GM23338 (cell line): ENCODE measurements at regions not wholly inside any gene's neighbourhood (a gene's known extent, or its start where the extent isn't known, plus 50 kb on each side); places are given as distances from the start of the nearest gene placed in this dataset.

ENCODE experiments used
- CREB1 ChIP-seq: fragments of 250-450 bp; sonication (Bioruptor Pico); IDR thresholded peaks from 2 replicates; pipeline ENCODE4 v1.5.0; 2020; ENCODE audit warnings: low read depth, mild to moderate bottlenecking, moderate library complexity
- CTCF ChIP-seq, 2 experiments: fragments of 200-600 bp in 1 of 2; sonication (generic) in 1 of 2; conservative IDR thresholded peaks; 2 replicates each; pipeline versions ENCODE4 v1.5.1 to v1.6.1; 2016 to 2017; ENCODE audit warnings: antibody characterized with exemption in 2 of 2, low read depth in 2 of 2, mild to moderate bottlenecking in 2 of 2, moderate library complexity in 1 of 2
- EZH2 ChIP-seq: fragments of 200-600 bp; sonication (generic); IDR thresholded peaks from one replicate; pipeline ENCODE4 v1.8.0; 2017; ENCODE audit warnings: antibody characterized with exemption, mild to moderate bottlenecking, low read depth; ENCODE audit not compliant: unreplicated experiment
- EZH2phosphoT487 ChIP-seq: fragments of 200-600 bp; sonication (generic); IDR thresholded peaks from one replicate; pipeline ENCODE4 v1.8.1; 2018; ENCODE audit warnings: antibody characterized with exemption; ENCODE audit not compliant: unreplicated experiment
- JUNB ChIP-seq: IDR thresholded peaks from one replicate; pipeline ENCODE4 v1.6.1; 2016; ENCODE audit warnings: antibody characterized with exemption; ENCODE audit not compliant: unreplicated experiment
- POLR2AphosphoS5 ChIP-seq: IDR thresholded peaks from 2 replicates; pipeline ENCODE4 v1.6.1; 2016; ENCODE audit warnings: antibody characterized with exemption, low read depth
- REST ChIP-seq: IDR thresholded peaks from one replicate; pipeline ENCODE4 v1.6.1; 2018; ENCODE audit warnings: antibody characterized with exemption; ENCODE audit not compliant: unreplicated experiment
- STAT1 ChIP-seq: IDR thresholded peaks from one replicate; pipeline ENCODE4 v1.6.1; 2016; ENCODE audit warnings: antibody characterized with exemption; ENCODE audit not compliant: unreplicated experiment
- ZNF114 ChIP-seq: fragments of 250-450 bp; sonication (Bioruptor Pico); IDR thresholded peaks from 2 replicates; pipeline ENCODE4 v1.5.0; 2020; ENCODE audit warnings: mild to moderate bottlenecking, moderate library complexity
- ZNF331 ChIP-seq: fragments of 250-450 bp; sonication (Bioruptor Pico); IDR thresholded peaks from 2 replicates; pipeline ENCODE4 v1.5.0; 2020; ENCODE audit warnings: low read depth, mild to moderate bottlenecking, moderate library complexity

GRCh38 chr3:70803891-70804290 is 491.5 kb upstream of the MDFIC2 start:
- no peak for TF ChIP-seq EZH2
- no peak for TF ChIP-seq CTCF (conservative IDR thresholded peaks at IDR 0.05; ENCODE audit: low read depth in 2 of 2)
- no peak for TF ChIP-seq POLR2AphosphoS5
- no peak for TF ChIP-seq EZH2phosphoT487
- no peak for TF ChIP-seq ZNF331 (CRISPR knock-in tag)
- no peak for TF ChIP-seq ZNF114 (CRISPR knock-in tag)
- TF ChIP-seq REST = no peak
- no peak for TF ChIP-seq STAT1
- no peak for TF ChIP-seq CREB1 (CRISPR knock-in tag)
- no peak for TF ChIP-seq JUNB
